ENCODE measurements at regions not wholly inside any gene's neighbourhood (a gene's known extent, or its start where the extent isn't known, plus 50 kb on each side); places are given as distances from the start of the nearest gene placed in this dataset.
A peak's percentile ranks its signal among the peaks of the same experiment; 100 is the strongest.

DNA sequence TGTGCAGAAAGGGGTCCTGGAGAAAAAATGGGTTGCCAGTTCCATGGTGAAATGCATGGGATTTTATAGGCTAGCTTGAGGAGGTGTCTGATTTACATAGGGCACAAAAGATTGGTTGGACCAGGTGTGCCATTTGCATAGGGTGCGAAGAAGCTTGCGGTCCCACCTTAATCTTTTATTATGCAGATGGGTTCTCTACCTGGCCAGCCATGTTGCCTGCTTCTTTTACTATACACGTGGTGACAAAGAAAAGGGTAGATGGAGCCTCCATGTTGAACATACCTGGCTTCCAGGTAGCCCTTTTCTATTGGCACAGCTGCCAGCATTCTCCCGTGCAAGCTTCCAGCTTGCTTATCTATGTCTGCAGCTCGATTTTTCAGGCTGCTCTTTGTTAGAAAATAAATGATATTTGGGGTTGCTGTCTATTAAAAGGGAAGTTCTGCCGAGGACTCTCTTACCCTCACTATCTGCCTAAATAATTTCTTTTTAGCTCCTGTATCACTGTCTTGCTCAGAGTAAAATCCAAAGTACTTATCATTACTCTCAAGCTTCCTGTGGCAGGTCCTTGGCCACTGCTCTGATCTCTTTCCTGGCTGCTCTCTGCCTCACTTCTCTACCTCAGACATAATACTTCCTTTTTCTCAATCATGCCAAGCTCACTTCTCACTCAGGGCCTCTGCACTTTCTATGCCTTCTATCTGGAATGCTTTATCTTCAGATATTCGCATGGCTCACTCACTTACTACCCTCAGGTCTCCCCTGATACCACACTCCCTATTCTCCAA, 216.0 kb upstream of the DAAM1 start:
- H3K36me3 Mint-ChIP-seq (ENCODE audit: insufficient read depth in 1 of 3, low read depth in 3 of 3): no peaks in the 10 kb centered on the region

More for the DNA sequence above, 216.0 kb upstream of the DAAM1 start:
- Histone ChIP-seq H3K56ac (ENCODE audit: insufficient read length, low read depth, low read length) (no peak overlapping the region), H2AFZ (ENCODE audit: low read length) (no peak overlapping the region), H3K4ac (ENCODE audit: low read depth, low read length) (no peak overlapping the region), H3K79me2 (ENCODE audit: insufficient read depth, low read length) (no peaks in the 10 kb centered on the region), H3T11ph (ENCODE audit: low read length) (no peak overlapping the region), H2BK120ac (ENCODE audit: low read depth, low read length, poor library complexity, severe bottlenecking) (peak overlapping the region; percentile 69), H4K5ac (ENCODE audit: insufficient read length, low read depth, low read length) (no peak overlapping the region), H2AK5ac (ENCODE audit: insufficient read length, low read length) (no peak overlapping the region), H3K18ac (ENCODE audit: insufficient read length, low read depth, low read length) (no peak overlapping the region), H3K9ac (ENCODE audit: extremely low read depth, insufficient read length, low read length) (no peak overlapping the region), H2BK20ac (ENCODE audit: low read depth, low read length, poor library complexity, severe bottlenecking) (no peak overlapping the region), H2BK15ac (ENCODE audit: low read depth, low read length) (no peak overlapping the region), H4K8ac (replicated peaks; ENCODE audit: insufficient read length, low read depth, low read length) (no peak overlapping the region), H3K27ac (ENCODE audit: insufficient read length, low read depth, low read length) (no peak overlapping the region), H3K27me3 (ENCODE audit: insufficient read depth, low read length) (no peaks in the 10 kb centered on the region), H3K23ac (ENCODE audit: insufficient read length, low read depth, low read length) (no peak overlapping the region), H3K4me1 (ENCODE audit: insufficient read depth, low read length) (peaks cover 6% of the 10 kb centered on the region), H3K79me1 (ENCODE audit: insufficient read depth, low read depth, low read length, poor library complexity, severe bottlenecking) (no peaks in the 10 kb centered on the region), H4K20me1 (ENCODE audit: control insufficient read depth, insufficient read depth, insufficient read length) (no peaks in the 10 kb centered on the region), H3K9me3 (ENCODE audit: control insufficient read depth, low read depth, low read length) (no peaks in the 10 kb centered on the region), H2BK12ac (ENCODE audit: insufficient read length, low read depth, low read length) (no peak overlapping the region), H3K4me2 (ENCODE audit: insufficient read depth, insufficient read length, low read length) (no peak overlapping the region), H2BK5ac (ENCODE audit: insufficient read length, low read length) (no peak overlapping the region), H3K14ac (ENCODE audit: insufficient read depth, low read length) (no peak overlapping the region), H3K23me2 (ENCODE audit: insufficient read length, low read depth, low read length, poor library complexity, severe bottlenecking) (no peaks in the 10 kb centered on the region), H4K91ac (ENCODE audit: insufficient read length, low read depth, low read length) (no peak overlapping the region)
- WGBS (ENCODE audit: extremely low coverage, insufficient read length, low lambda C conversion rate): no CpG with 5 or more reads among the region's 7 CpGs
- TF ChIP-seq, protein P1, sequence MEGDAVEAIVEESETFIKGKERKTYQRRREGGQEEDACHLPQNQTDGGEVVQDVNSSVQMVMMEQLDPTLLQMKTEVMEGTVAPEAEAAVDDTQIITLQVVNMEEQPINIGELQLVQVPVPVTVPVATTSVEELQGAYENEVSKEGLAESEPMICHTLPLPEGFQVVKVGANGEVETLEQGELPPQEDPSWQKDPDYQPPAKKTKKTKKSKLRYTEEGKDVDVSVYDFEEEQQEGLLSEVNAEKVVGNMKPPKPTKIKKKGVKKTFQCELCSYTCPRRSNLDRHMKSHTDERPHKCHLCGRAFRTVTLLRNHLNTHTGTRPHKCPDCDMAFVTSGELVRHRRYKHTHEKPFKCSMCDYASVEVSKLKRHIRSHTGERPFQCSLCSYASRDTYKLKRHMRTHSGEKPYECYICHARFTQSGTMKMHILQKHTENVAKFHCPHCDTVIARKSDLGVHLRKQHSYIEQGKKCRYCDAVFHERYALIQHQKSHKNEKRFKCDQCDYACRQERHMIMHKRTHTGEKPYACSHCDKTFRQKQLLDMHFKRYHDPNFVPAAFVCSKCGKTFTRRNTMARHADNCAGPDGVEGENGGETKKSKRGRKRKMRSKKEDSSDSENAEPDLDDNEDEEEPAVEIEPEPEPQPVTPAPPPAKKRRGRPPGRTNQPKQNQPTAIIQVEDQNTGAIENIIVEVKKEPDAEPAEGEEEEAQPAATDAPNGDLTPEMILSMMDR (conservative IDR thresholded peaks at IDR 0.05): no peak
- Mint-ChIP-seq H3K27ac (no peak overlapping the region), H3K9me3 (no peaks in the 10 kb centered on the region; a peak in 1 of 5 replicates), H3K27me3 (ENCODE audit: low read depth) (no peaks in the 10 kb centered on the region), H3K4me1 (no peaks in the 10 kb centered on the region), H3K4me3 (no peak overlapping the region)
- peak; percentile 39 for DNase-seq
